ENCODE measurements at regions not wholly inside any gene's neighbourhood (a gene's known extent, or its start where the extent isn't known, plus 50 kb on each side); places are given as distances from the start of the nearest gene placed in this dataset.

- no peaks in the 10 kb centered on the region for H4K20me1 ChIP-seq (ENCODE audit: insufficient read depth, low read length)
Observed at GRCh38 chr5:61808091-61808490, 476.0 kb downstream of the ZSWIM6 start.

GRCh38 chr5:61808909-61809308 is 476.9 kb downstream of the ZSWIM6 start:
- Histone ChIP-seq H4K20me1 (ENCODE audit: insufficient read depth, low read length) (no peaks in the 10 kb centered on the region), H3K9me3 (ENCODE audit: insufficient read depth, low read length) (no peaks in the 10 kb centered on the region)

More at GRCh38 chr5:61808091-61808490, 476.0 kb downstream of the ZSWIM6 start:
- no peak overlapping the region for H2AFZ ChIP-seq (ENCODE audit: low read depth, low read length)
- H3K27me3 ChIP-seq (ENCODE audit: low read depth, low read length), result no peaks in the 10 kb centered on the region
- H3K36me3 ChIP-seq (replicated peaks; ENCODE audit: low read depth, low read length), result no peaks in the 10 kb centered on the region
- H3K4me3 ChIP-seq (ENCODE audit: low read length), result no peak overlapping the region
- no peaks in the 10 kb centered on the region for H3K9me3 ChIP-seq (ENCODE audit: insufficient read depth, low read length)
- H3K4me2 ChIP-seq (ENCODE audit: low read length), result no peak overlapping the region
- TF ChIP-seq CTCF (IDR thresholded peaks at IDR 0.05; ENCODE audit: low read depth, low read length), result no peak
- TF ChIP-seq EZH2phosphoT487 (IDR thresholded peaks at IDR 0.05; ENCODE audit: low read depth), result no peak
- no peaks in the 10 kb centered on the region for H3K79me2 ChIP-seq (ENCODE audit: low read length)
- no peaks in the 10 kb centered on the region for H3K4me1 ChIP-seq (ENCODE audit: low read length)
- no peak overlapping the region for H3K9ac ChIP-seq (ENCODE audit: low read length)
- H3K27ac ChIP-seq (ENCODE audit: low read length), result no peak overlapping the region

GRCh38 chr5:61809651-61810050 is 477.6 kb downstream of the ZSWIM6 start:
- H3K79me2 ChIP-seq (ENCODE audit: low read length), result no peaks in the 10 kb centered on the region
- no peaks in the 10 kb centered on the region for H3K36me3 ChIP-seq (replicated peaks; ENCODE audit: low read depth, low read length)
- H2AFZ ChIP-seq (ENCODE audit: low read depth, low read length), result no peak overlapping the region
- H3K9ac ChIP-seq (ENCODE audit: low read length), result no peak overlapping the region
- H3K4me1 ChIP-seq (ENCODE audit: low read length), result no peaks in the 10 kb centered on the region
- H4K20me1 ChIP-seq (ENCODE audit: insufficient read depth, low read length), result no peaks in the 10 kb centered on the region
- H3K9me3 ChIP-seq (ENCODE audit: insufficient read depth, low read length), result no peaks in the 10 kb centered on the region
- no peak overlapping the region for H3K27ac ChIP-seq (ENCODE audit: low read length)
- TF ChIP-seq CTCF (IDR thresholded peaks at IDR 0.05; ENCODE audit: low read depth, low read length), result no peak
- no peak for TF ChIP-seq EZH2phosphoT487 (IDR thresholded peaks at IDR 0.05; ENCODE audit: low read depth)
- no peaks in the 10 kb centered on the region for H3K27me3 ChIP-seq (ENCODE audit: low read depth, low read length)
- H3K4me3 ChIP-seq (ENCODE audit: low read length), result no peak overlapping the region
- no peak overlapping the region for H3K4me2 ChIP-seq (ENCODE audit: low read length)

More at GRCh38 chr5:61808909-61809308, 476.9 kb downstream of the ZSWIM6 start:
- H3K4me3 ChIP-seq (ENCODE audit: low read length), result no peak overlapping the region
- no peak overlapping the region for H3K4me2 ChIP-seq (ENCODE audit: low read length)
- no peaks in the 10 kb centered on the region for H3K4me1 ChIP-seq (ENCODE audit: low read length)
- no peak overlapping the region for H2AFZ ChIP-seq (ENCODE audit: low read depth, low read length)
- no peaks in the 10 kb centered on the region for H3K79me2 ChIP-seq (ENCODE audit: low read length)
- TF ChIP-seq EZH2phosphoT487 (IDR thresholded peaks at IDR 0.05; ENCODE audit: low read depth), result no peak
- TF ChIP-seq CTCF (IDR thresholded peaks at IDR 0.05; ENCODE audit: low read depth, low read length), result no peak
- no peaks in the 10 kb centered on the region for H3K36me3 ChIP-seq (replicated peaks; ENCODE audit: low read depth, low read length)
- H3K27ac ChIP-seq (ENCODE audit: low read length), result no peak overlapping the region
- H3K9ac ChIP-seq (ENCODE audit: low read length), result no peak overlapping the region
- no peaks in the 10 kb centered on the region for H3K27me3 ChIP-seq (ENCODE audit: low read depth, low read length)

- Histone ChIP-seq H3K9ac (ENCODE audit: low read length) (no peak overlapping the region), H3K4me3 (ENCODE audit: low read length) (no peak overlapping the region), H3K79me2 (ENCODE audit: low read length) (no peaks in the 10 kb centered on the region), H3K4me1 (ENCODE audit: low read length) (no peaks in the 10 kb centered on the region), H2AFZ (ENCODE audit: low read depth, low read length) (no peak overlapping the region), H3K36me3 (replicated peaks; ENCODE audit: low read depth, low read length) (no peaks in the 10 kb centered on the region), H4K20me1 (ENCODE audit: insufficient read depth, low read length) (no peaks in the 10 kb centered on the region), H3K27ac (ENCODE audit: low read length) (no peak overlapping the region), H3K27me3 (ENCODE audit: low read depth, low read length) (no peaks in the 10 kb centered on the region), H3K9me3 (ENCODE audit: insufficient read depth, low read length) (no peaks in the 10 kb centered on the region), H3K4me2 (ENCODE audit: low read length) (no peak overlapping the region)
- TF ChIP-seq EZH2phosphoT487 (IDR thresholded peaks at IDR 0.05; ENCODE audit: low read depth), result no peak
- TF ChIP-seq CTCF (IDR thresholded peaks at IDR 0.05; ENCODE audit: low read depth, low read length), result no peak
Observed at GRCh38 chr5:61811052-61811451, 479.0 kb downstream of the ZSWIM6 start.

Data from OCI-LY3 (cell line).